ENCODE measurements at regions not wholly inside any gene's neighbourhood (a gene's known extent, or its start where the extent isn't known, plus 50 kb on each side); places are given as distances from the start of the nearest gene placed in this dataset.

GRCh38 chr5:88660947-88661805, 221.8 kb downstream of the MEF2C start:
- TF ChIP-seq CTCF (IDR thresholded peaks at IDR 0.05; ENCODE audit: low read depth, low read length): no peak
- peak; percentile 69 to 74 for DNase-seq (ENCODE audit: low read depth in 2 of 2)
- H3K4me3 ChIP-seq (replicated peaks in 1 of 2; ENCODE audit: low read depth in 2 of 2, low read length in 2 of 2): peak overlapping the region; percentile 35 to 48

- TF ChIP-seq CTCF (IDR thresholded peaks at IDR 0.05; ENCODE audit: low read depth, low read length): no peak
- peak overlapping the region; percentile 35 to 48 for H3K4me3 ChIP-seq (replicated peaks in 1 of 2; ENCODE audit: low read depth in 2 of 2, low read length in 2 of 2)
- peak; percentile 27 to 46 for DNase-seq (ENCODE audit: low read depth in 2 of 2)
These were observed 222.6 kb downstream of the MEF2C start for GRCh38 chr5:88660264-88660946.

- H3K4me3 ChIP-seq (replicated peaks in 1 of 2; ENCODE audit: low read depth in 2 of 2, low read length in 2 of 2): no peak overlapping the region
- no peak for TF ChIP-seq CTCF (IDR thresholded peaks at IDR 0.05; ENCODE audit: low read depth, low read length)
- no peak for DNase-seq (ENCODE audit: low read depth in 2 of 2)
These were observed 223.3 kb downstream of the MEF2C start for GRCh38 chr5:88659529-88660263.

GRCh38 chr5:88658886-88659285, 224.1 kb downstream of the MEF2C start:
- no peak overlapping the region for H3K4me3 ChIP-seq (replicated peaks in 1 of 2; ENCODE audit: low read depth in 2 of 2, low read length in 2 of 2)
- no peak for TF ChIP-seq CTCF (IDR thresholded peaks at IDR 0.05; ENCODE audit: low read depth, low read length)
- DNase-seq (ENCODE audit: low read depth in 2 of 2): no peak

- no peak for DNase-seq (ENCODE audit: low read depth in 2 of 2)
- TF ChIP-seq CTCF (IDR thresholded peaks at IDR 0.05; ENCODE audit: low read depth, low read length): no peak
- no peak overlapping the region for H3K4me3 ChIP-seq (replicated peaks in 1 of 2; ENCODE audit: low read depth in 2 of 2, low read length in 2 of 2)
These were observed 224.8 kb downstream of the MEF2C start for GRCh38 chr5:88657906-88658775.

GRCh38 chr5:88657136-88657535, 225.8 kb downstream of the MEF2C start:
- no peak for TF ChIP-seq CTCF (IDR thresholded peaks at IDR 0.05; ENCODE audit: low read depth, low read length)
- H3K4me3 ChIP-seq (replicated peaks in 1 of 2; ENCODE audit: low read depth in 2 of 2, low read length in 2 of 2): no peak overlapping the region
- no peak for DNase-seq (ENCODE audit: low read depth in 2 of 2)
